Endothelial cell of umbilical vein (primary cell): ENCODE measurements at regions not wholly inside any gene's neighbourhood (a gene's known extent, or its start where the extent isn't known, plus 50 kb on each side); places are given as distances from the start of the nearest gene placed in this dataset.

Source experiments
- EZH2 ChIP-seq: IDR thresholded peaks from 2 replicates; pipeline ENCODE4 v1.6.1; 2012; ENCODE audit warnings: borderline replicate concordance, low read depth, mild to moderate bottlenecking, moderate library complexity, low read length, inconsistent platforms; ENCODE audit not compliant: severe bottlenecking
- GATA2 ChIP-seq: IDR thresholded peaks from 2 replicates; pipeline ENCODE4 v1.7.0; 2011; ENCODE audit warnings: low read depth, mild to moderate bottlenecking, moderate library complexity, mixed read lengths, low read length; ENCODE audit not compliant: insufficient read length, insufficient read depth
- JUN ChIP-seq: IDR thresholded peaks from 2 replicates; pipeline ENCODE4 v1.6.1; 2011; ENCODE audit warnings: borderline replicate concordance, low read depth; ENCODE audit not compliant: insufficient read length, insufficient read depth
- POLR2A ChIP-seq: IDR thresholded peaks from 2 replicates; pipeline ENCODE4 v1.6.1; 2012; ENCODE audit warnings: low read depth, mild to moderate bottlenecking, control low read depth, low read length
- POLR2AphosphoS5 ChIP-seq: IDR thresholded peaks from 2 replicates; pipeline ENCODE4 v1.6.1; 2012; ENCODE audit warnings: low read depth, mild to moderate bottlenecking, control low read depth, low read length, moderate library complexity; ENCODE audit not compliant: insufficient read depth
- TF ChIP-seq, protein P1 (sequence below), 2 donors: IDR thresholded peaks; 1 replicate in 1 of 2; 2 replicates in 1 of 2; pipeline ENCODE4 v1.5.1; 2011; ENCODE audit warnings: low read length in 2 of 2, mild to moderate bottlenecking in 2 of 2, moderate library complexity in 2 of 2, control low read depth in 1 of 2, inconsistent platforms in 1 of 2, low read depth in 1 of 2; ENCODE audit not compliant: insufficient read depth in 1 of 2; ENCODE audit errors: extremely low read depth in 1 of 2
- TF ChIP-seq, protein P2 (sequence below): IDR thresholded peaks from 2 replicates; pipeline ENCODE4 v1.6.1; 2011; ENCODE audit not compliant: insufficient read depth, insufficient read length

DNA sequence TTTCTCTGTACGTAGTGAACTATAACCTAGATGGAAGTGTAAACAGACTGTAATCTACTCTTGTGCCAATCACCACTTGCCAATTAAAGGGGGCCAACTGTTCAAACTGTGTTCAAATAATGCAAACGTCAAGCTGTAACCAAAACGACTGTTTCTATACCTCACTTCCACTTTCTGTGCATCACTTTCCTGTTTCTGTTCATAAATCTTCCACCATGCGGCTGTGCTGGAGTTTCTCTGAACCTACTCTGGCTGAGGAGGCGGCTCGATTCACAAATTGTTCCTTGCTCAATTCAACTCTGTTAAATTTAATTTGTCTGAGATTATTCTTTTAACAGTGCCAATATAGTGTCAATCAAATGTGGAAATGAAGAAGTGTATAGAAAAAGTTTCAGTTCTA is 206.7 kb upstream of the TBC1D5 start:
- TF ChIP-seq, protein P1, sequence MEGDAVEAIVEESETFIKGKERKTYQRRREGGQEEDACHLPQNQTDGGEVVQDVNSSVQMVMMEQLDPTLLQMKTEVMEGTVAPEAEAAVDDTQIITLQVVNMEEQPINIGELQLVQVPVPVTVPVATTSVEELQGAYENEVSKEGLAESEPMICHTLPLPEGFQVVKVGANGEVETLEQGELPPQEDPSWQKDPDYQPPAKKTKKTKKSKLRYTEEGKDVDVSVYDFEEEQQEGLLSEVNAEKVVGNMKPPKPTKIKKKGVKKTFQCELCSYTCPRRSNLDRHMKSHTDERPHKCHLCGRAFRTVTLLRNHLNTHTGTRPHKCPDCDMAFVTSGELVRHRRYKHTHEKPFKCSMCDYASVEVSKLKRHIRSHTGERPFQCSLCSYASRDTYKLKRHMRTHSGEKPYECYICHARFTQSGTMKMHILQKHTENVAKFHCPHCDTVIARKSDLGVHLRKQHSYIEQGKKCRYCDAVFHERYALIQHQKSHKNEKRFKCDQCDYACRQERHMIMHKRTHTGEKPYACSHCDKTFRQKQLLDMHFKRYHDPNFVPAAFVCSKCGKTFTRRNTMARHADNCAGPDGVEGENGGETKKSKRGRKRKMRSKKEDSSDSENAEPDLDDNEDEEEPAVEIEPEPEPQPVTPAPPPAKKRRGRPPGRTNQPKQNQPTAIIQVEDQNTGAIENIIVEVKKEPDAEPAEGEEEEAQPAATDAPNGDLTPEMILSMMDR (IDR thresholded peaks at IDR 0.05; ENCODE audit: extremely low read depth in 1 of 2, insufficient read depth in 1 of 2, low read depth in 1 of 2, low read length in 2 of 2), result no peak
- TF ChIP-seq POLR2A (no peak), EZH2 (no peak), POLR2AphosphoS5 (no peak), JUN (no peak), GATA2 (no peak)
- TF ChIP-seq, protein P2, sequence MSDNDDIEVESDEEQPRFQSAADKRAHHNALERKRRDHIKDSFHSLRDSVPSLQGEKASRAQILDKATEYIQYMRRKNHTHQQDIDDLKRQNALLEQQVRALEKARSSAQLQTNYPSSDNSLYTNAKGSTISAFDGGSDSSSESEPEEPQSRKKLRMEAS, result no peak
